HCT116 (cell line): ENCODE measurements at regions not wholly inside any gene's neighbourhood (a gene's known extent, or its start where the extent isn't known, plus 50 kb on each side); places are given as distances from the start of the nearest gene placed in this dataset.

Source experiments
- ATAC-seq: fragments of 200-7000 bp; cut with Tn5 transposase; 2 replicates; pipeline ENCODE4 v1.9.1; 2020; ENCODE audit warnings: mild to moderate bottlenecking, moderate library complexity
- BruUV-seq: library from RNA; stranded (reverse); fragments of 400-500 nt; replicated peaks from 2 replicates; lab custom pipeline; 2021; lab: Mats Ljungman, UMichigan
- CTCF ChIA-PET: fragments of 300-600 bp; sonication (Branson Sonifier 250); formaldehyde crosslinking; loops from one replicate; lab custom pipeline; 2021; ENCODE audit warnings: antibody characterized with exemption; lab: Charles Lee
- POLR2A ChIA-PET: fragments of 300-600, 350-600 bp; sonication (Branson Sonifier 250); formaldehyde crosslinking; loops from one replicate; lab custom pipeline; 2021; ENCODE audit warnings: antibody characterized with exemption; lab: Charles Lee
- RAD21 ChIA-PET, 2 experiments: fragments of 300-600 bp; sonication (Branson Sonifier 250); formaldehyde crosslinking; loops; one replicate each; lab custom pipeline; 2023; ENCODE audit warnings: low total read pairs in 2 of 2; ENCODE audit not compliant: uncharacterized antibody in 2 of 2, unreplicated experiment in 2 of 2, low non-redundant PET in 1 of 2; lab: Charles Lee
- DNase-seq: peaks from one replicate; pipeline ENCODE4 v3.0.0-alpha.2; 2010; ENCODE audit warnings: low read depth, low spot score
- H2AFZ ChIP-seq: fragments of 200-600 bp; shearing (Covaris generic), sonication (generic); 2 replicates; pipeline ENCODE4 v1.6.1; 2017; ENCODE audit warnings: low read depth, mixed run types, mixed read lengths, antibody characterized with exemption, low read length; ENCODE audit not compliant: poor library complexity, severe bottlenecking
- H3K27ac ChIP-seq: 2 replicates; pipeline ENCODE4 v1.5.1; 2012; ENCODE audit warnings: low read depth, low read length
- H3K27me3 ChIP-seq: fragments of 200-600 bp; sonication (generic); 2 replicates; pipeline ENCODE4 v1.6.1; 2016; ENCODE audit warnings: mixed run types, low read length, mixed read lengths; ENCODE audit not compliant: insufficient read depth
- H3K36me3 ChIP-seq, 2 experiments: fragments of 200-500 bp in 1 of 2; fragments of 200-600 bp in 1 of 2; sonication (Bioruptor generic) in 1 of 2; sonication (generic) in 1 of 2; 2 replicates each; pipeline versions ENCODE4 v1.5.1 to v1.6.1; 2014 to 2016; ENCODE audit warnings: low read length in 2 of 2, inconsistent platforms in 1 of 2, mixed read lengths in 1 of 2, mixed run types in 1 of 2; ENCODE audit not compliant: insufficient read depth in 2 of 2, control insufficient read depth in 1 of 2
- H3K4me1 ChIP-seq, 2 experiments: fragments of 200-600 bp in 1 of 2; sonication (generic) in 1 of 2; 2 replicates each; pipeline versions ENCODE4 v1.5.1 to v1.6.1; 2012 to 2017; ENCODE audit warnings: low read length in 2 of 2, inconsistent platforms in 1 of 2, mild to moderate bottlenecking in 1 of 2, mixed read lengths in 1 of 2, mixed run types in 1 of 2, moderate library complexity in 1 of 2; ENCODE audit not compliant: insufficient read depth in 2 of 2, control insufficient read depth in 1 of 2
- H3K4me2 ChIP-seq: fragments of 200-600 bp; sonication (generic); 2 replicates; pipeline ENCODE4 v1.6.1; 2017; ENCODE audit warnings: mixed run types, low read length, mixed read lengths
- H3K4me3 ChIP-seq, 2 experiments: fragments of 200-600 bp in 1 of 2; sonication (generic) in 1 of 2; replicated peaks in 1 of 2; 2 replicates each; pipeline ENCODE4 v1.5.1; 2011 to 2016; ENCODE audit warnings: low read length in 2 of 2, control low read depth in 1 of 2, low read depth in 1 of 2, mild to moderate bottlenecking in 1 of 2, mixed read lengths in 1 of 2, mixed run types in 1 of 2
- H3K79me2 ChIP-seq: fragments of 200-600 bp; sonication (generic); 2 replicates; pipeline ENCODE4 v1.6.1; 2017; ENCODE audit warnings: mild to moderate bottlenecking, mixed run types, low read length, moderate library complexity, mixed read lengths; ENCODE audit not compliant: insufficient read depth
- H3K9ac ChIP-seq: fragments of 200-600 bp; sonication (generic); 2 replicates; pipeline ENCODE4 v1.6.1; 2016; ENCODE audit warnings: low read length, mixed read lengths
- H3K9me2 ChIP-seq: fragments of 200-600 bp; sonication (generic), shearing (Covaris generic); 2 replicates; pipeline ENCODE4 v1.6.1; 2017; ENCODE audit warnings: mixed run types, mild to moderate bottlenecking, moderate library complexity; ENCODE audit not compliant: insufficient read depth
- H3K9me3 ChIP-seq, 2 experiments: fragments of 200-500 bp in 1 of 2; fragments of 200-600 bp in 1 of 2; sonication (Bioruptor generic) in 1 of 2; sonication (generic) in 1 of 2; 2 replicates each; pipeline ENCODE4 v1.6.1; 2014 to 2017; ENCODE audit warnings: low read length in 2 of 2, mixed read lengths in 2 of 2, inconsistent platforms in 1 of 2, low read depth in 1 of 2, mild to moderate bottlenecking in 1 of 2, mixed run types in 1 of 2, moderate library complexity in 1 of 2; ENCODE audit not compliant: control insufficient read depth in 1 of 2, insufficient read depth in 1 of 2
- H4K20me1 ChIP-seq: fragments of 200-600 bp; sonication (generic), shearing (Covaris generic); 2 replicates; pipeline ENCODE4 v1.6.1; 2017; ENCODE audit warnings: mixed run types, mild to moderate bottlenecking, moderate library complexity; ENCODE audit not compliant: insufficient read depth
- EGR1 ChIP-seq: IDR thresholded peaks from 2 replicates; pipeline ENCODE4 v1.6.1; 2012; ENCODE audit warnings: low read depth
- ELF1 ChIP-seq: IDR thresholded peaks from 2 replicates; pipeline ENCODE4 v1.6.1; 2012; ENCODE audit warnings: low read depth, borderline replicate concordance
- EZH2 ChIP-seq: fragments of 200-600 bp; sonication (generic); IDR thresholded peaks from 2 replicates; pipeline ENCODE4 v1.6.1; 2017; ENCODE audit warnings: antibody characterized with exemption, mixed run types
- EZH2phosphoT487 ChIP-seq: fragments of 200-600 bp; IDR thresholded peaks from 2 replicates; pipeline ENCODE4 v1.6.1; 2018; ENCODE audit warnings: antibody characterized with exemption, borderline replicate concordance
- JUND ChIP-seq: IDR thresholded peaks from 2 replicates; pipeline ENCODE4 v1.6.1; 2012
- POLR2AphosphoS5 ChIP-seq: IDR thresholded peaks from 2 replicates; pipeline ENCODE4 v1.6.1; 2011; ENCODE audit warnings: mild to moderate bottlenecking, low read depth, low read length, moderate library complexity
- RAD21 ChIP-seq: IDR thresholded peaks from 2 replicates; pipeline ENCODE4 v1.6.1; 2012; ENCODE audit warnings: low read depth, mild to moderate bottlenecking
- SIN3A ChIP-seq: IDR thresholded peaks from 2 replicates; pipeline ENCODE4 v1.6.1; 2012; ENCODE audit warnings: low read depth
- SP1 ChIP-seq: IDR thresholded peaks from 2 replicates; pipeline ENCODE4 v1.6.1; 2012; ENCODE audit warnings: low read depth
- TCF7L2 ChIP-seq: IDR thresholded peaks from 2 replicates; pipeline ENCODE4 v1.7.0; 2011; ENCODE audit warnings: borderline replicate concordance, inconsistent platforms; ENCODE audit not compliant: insufficient read depth, insufficient read length; ENCODE audit errors: extremely low read depth
- YY1 ChIP-seq: IDR thresholded peaks from 2 replicates; pipeline ENCODE4 v1.6.1; 2011; ENCODE audit warnings: low read length, low read depth, moderate library complexity, mild to moderate bottlenecking; ENCODE audit not compliant: insufficient replicate concordance; ENCODE audit errors: extremely low read depth
- intact Hi-C: fragments of 100-400 bp; cut with micrococcal nuclease; formaldehyde crosslinking; loops from 2 replicates; pipeline ENCODE4 v1.10.0; 2022
- TF ChIP-seq, protein P1 (sequence below), 3 experiments: fragments of 200-600 bp in 1 of 3; sonication (generic) in 1 of 3; IDR thresholded peaks in 2 of 3; conservative IDR thresholded peaks in 1 of 3; 2 replicates each; pipeline ENCODE4 v1.5.1; 2012 to 2017; ENCODE audit warnings: low read depth in 2 of 3, low read length in 2 of 3, antibody characterized with exemption in 1 of 3, borderline replicate concordance in 1 of 3, control low read depth in 1 of 3, mild to moderate bottlenecking in 1 of 3, mixed read lengths in 1 of 3, mixed run types in 1 of 3, moderate library complexity in 1 of 3; ENCODE audit not compliant: insufficient read depth in 1 of 3
- TF ChIP-seq, protein P2 (sequence below): IDR thresholded peaks from 2 replicates; pipeline ENCODE4 v1.6.1; 2012; ENCODE audit warnings: low read depth

DNA sequence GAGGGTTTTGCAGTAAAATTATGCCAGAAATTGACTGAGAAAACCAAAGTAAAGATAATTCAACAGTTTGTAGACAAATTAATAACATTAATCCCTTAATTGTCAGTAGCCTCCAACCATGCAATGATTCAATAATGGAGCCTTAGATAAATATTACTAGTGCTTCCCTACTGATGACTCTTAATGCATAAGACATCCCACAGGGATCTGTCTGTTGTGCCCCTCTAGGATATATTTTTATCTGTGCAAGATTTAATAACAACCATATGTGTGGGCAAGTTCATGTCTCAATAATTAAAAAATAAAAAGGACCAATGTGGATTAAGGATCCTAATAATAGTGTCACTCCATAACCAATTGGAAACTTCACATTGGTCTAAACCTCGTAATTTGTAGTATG, 230.3 kb upstream of the TCF4 start:
- H3K9me3 ChIP-seq = peaks cover 15 to 39% of the 10 kb centered on the region in 2 experiments; a peak in 2 of 4 replicates
- intact Hi-C loops = no loop called here

DNA sequence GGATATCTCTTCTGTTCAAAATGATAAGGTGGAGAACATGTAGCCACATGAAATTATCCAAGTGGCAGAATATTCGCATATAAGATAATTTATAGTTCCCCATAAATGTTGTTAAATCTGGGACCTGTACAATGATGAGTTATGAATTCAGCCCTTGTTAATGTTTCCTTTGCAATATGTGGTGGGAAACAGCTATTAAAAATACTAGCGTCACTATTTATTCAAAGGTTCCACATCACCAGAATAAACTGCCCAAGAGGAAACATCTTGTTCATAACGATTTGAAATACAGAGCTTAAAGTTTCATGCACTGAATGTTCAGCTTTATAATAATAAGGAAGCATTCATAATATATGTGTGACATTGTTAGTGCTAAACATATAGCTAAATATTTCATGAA, 223.9 kb upstream of the TCF4 start:
- intact Hi-C loops = no loop called here
- no peak overlapping the region for H2AFZ ChIP-seq
- no peak for ATAC-seq

More for the DNA sequence above, 230.3 kb upstream of the TCF4 start:
- no TSS peak for BruUV-seq
- RAD21 ChIA-PET = no interaction called here
- Histone ChIP-seq H3K4me2 (no peak overlapping the region), H2AFZ (no peak overlapping the region), H4K20me1 (no peaks in the 10 kb centered on the region), H3K36me3 (no peaks in the 10 kb centered on the region), H3K79me2 (no peaks in the 10 kb centered on the region), H3K4me1 (no peaks in the 10 kb centered on the region), H3K27me3 (no peaks in the 10 kb centered on the region), H3K4me3 (no peak overlapping the region), H3K9me2 (no peaks in the 10 kb centered on the region), H3K27ac (no peak overlapping the region), H3K9ac (no peak overlapping the region)
- no peak for TF ChIP-seq SP1
- no peak for TF ChIP-seq TCF7L2
- no peak for TF ChIP-seq EZH2phosphoT487
- POLR2A ChIA-PET = no interaction called here
- ATAC-seq (no peak), DNase-seq (no peak)
- CTCF ChIA-PET = no interaction called here

More for the DNA sequence above, 223.9 kb upstream of the TCF4 start:
- no peak for DNase-seq
- Histone ChIP-seq H3K9me3 (peaks cover 15 to 35% of the 10 kb centered on the region in 2 experiments; a peak in 2 of 4 replicates), H3K36me3 (no peaks in the 10 kb centered on the region), H4K20me1 (no peaks in the 10 kb centered on the region; the same call in 1 of the 2 replicates), H3K4me1 (no peaks in the 10 kb centered on the region), H3K4me2 (no peak overlapping the region), H3K79me2 (no peaks in the 10 kb centered on the region), H3K9ac (no peak overlapping the region), H3K9me2 (no peaks in the 10 kb centered on the region), H3K27ac (no peak overlapping the region), H3K27me3 (no peaks in the 10 kb centered on the region), H3K4me3 (no peak overlapping the region)
- no TSS peak for BruUV-seq
- CTCF ChIA-PET = no interaction called here
- RAD21 ChIA-PET = no interaction called here
- TF ChIP-seq EGR1 (no peak), YY1 (no peak), JUND (no peak), EZH2 (no peak), RAD21 (no peak), ELF1 (no peak), SIN3A (no peak), POLR2AphosphoS5 (no peak)
- TF ChIP-seq, protein P1, sequence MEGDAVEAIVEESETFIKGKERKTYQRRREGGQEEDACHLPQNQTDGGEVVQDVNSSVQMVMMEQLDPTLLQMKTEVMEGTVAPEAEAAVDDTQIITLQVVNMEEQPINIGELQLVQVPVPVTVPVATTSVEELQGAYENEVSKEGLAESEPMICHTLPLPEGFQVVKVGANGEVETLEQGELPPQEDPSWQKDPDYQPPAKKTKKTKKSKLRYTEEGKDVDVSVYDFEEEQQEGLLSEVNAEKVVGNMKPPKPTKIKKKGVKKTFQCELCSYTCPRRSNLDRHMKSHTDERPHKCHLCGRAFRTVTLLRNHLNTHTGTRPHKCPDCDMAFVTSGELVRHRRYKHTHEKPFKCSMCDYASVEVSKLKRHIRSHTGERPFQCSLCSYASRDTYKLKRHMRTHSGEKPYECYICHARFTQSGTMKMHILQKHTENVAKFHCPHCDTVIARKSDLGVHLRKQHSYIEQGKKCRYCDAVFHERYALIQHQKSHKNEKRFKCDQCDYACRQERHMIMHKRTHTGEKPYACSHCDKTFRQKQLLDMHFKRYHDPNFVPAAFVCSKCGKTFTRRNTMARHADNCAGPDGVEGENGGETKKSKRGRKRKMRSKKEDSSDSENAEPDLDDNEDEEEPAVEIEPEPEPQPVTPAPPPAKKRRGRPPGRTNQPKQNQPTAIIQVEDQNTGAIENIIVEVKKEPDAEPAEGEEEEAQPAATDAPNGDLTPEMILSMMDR (IDR thresholded peaks at IDR 0.05 in 2 of 3, conservative IDR thresholded peaks at IDR 0.05 in 1 of 3; ENCODE audit: borderline replicate concordance in 1 of 3, insufficient read depth in 1 of 3, low read depth in 2 of 3, low read length in 2 of 3) = no peak
- TF ChIP-seq, protein P2, sequence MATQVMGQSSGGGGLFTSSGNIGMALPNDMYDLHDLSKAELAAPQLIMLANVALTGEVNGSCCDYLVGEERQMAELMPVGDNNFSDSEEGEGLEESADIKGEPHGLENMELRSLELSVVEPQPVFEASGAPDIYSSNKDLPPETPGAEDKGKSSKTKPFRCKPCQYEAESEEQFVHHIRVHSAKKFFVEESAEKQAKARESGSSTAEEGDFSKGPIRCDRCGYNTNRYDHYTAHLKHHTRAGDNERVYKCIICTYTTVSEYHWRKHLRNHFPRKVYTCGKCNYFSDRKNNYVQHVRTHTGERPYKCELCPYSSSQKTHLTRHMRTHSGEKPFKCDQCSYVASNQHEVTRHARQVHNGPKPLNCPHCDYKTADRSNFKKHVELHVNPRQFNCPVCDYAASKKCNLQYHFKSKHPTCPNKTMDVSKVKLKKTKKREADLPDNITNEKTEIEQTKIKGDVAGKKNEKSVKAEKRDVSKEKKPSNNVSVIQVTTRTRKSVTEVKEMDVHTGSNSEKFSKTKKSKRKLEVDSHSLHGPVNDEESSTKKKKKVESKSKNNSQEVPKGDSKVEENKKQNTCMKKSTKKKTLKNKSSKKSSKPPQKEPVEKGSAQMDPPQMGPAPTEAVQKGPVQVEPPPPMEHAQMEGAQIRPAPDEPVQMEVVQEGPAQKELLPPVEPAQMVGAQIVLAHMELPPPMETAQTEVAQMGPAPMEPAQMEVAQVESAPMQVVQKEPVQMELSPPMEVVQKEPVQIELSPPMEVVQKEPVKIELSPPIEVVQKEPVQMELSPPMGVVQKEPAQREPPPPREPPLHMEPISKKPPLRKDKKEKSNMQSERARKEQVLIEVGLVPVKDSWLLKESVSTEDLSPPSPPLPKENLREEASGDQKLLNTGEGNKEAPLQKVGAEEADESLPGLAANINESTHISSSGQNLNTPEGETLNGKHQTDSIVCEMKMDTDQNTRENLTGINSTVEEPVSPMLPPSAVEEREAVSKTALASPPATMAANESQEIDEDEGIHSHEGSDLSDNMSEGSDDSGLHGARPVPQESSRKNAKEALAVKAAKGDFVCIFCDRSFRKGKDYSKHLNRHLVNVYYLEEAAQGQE = no peak
- POLR2A ChIA-PET = no interaction called here
